Activated CD4-positive, alpha-beta T cell treated with anti-CD3 and anti-CD28 coated beads, Interleukin-2, Interleukin-6, amounts not matched to agents 100 ng/mL and 50 ng/mL, durations not matched to agents 16 hours and 8 hours (primary cell): ENCODE measurements at regions not wholly inside any gene's neighbourhood (a gene's known extent, or its start where the extent isn't known, plus 50 kb on each side); places are given as distances from the start of the nearest gene placed in this dataset.
A peak's percentile ranks its signal among the peaks of the same experiment; 100 is the strongest.

Experiments
- DNase-seq: peaks from one replicate; pipeline ENCODE4 v3.0.0-alpha.2; 2020

- DNase-seq: no peak
Observed at GRCh38 chr1:34518146-34518699, 236.6 kb upstream of the GJB5 start.

GRCh38 chr1:34520111-34520510 is 234.7 kb upstream of the GJB5 start:
- DNase-seq: no peak

GRCh38 chr1:34524783-34525182 is 230.1 kb upstream of the GJB5 start:
- DNase-seq: no peak

- no peak for DNase-seq
Observed at GRCh38 chr1:34529935-34530859, 224.7 kb upstream of the GJB5 start.

- no peak for DNase-seq
Observed at GRCh38 chr1:34532113-34532512, 222.7 kb upstream of the GJB5 start.

- DNase-seq: no peak
Observed at GRCh38 chr1:34538481-34538880, 216.4 kb upstream of the GJB5 start.

GRCh38 chr1:34547046-34547674 is 207.7 kb upstream of the GJB5 start:
- DNase-seq: no peak

- peak; percentile 24 for DNase-seq
Observed at GRCh38 chr1:34549199-34549598, 205.6 kb upstream of the GJB5 start.

GRCh38 chr1:34578306-34578705 is 176.5 kb upstream of the GJB5 start:
- DNase-seq: no peak

GRCh38 chr1:34582356-34582755 is 172.5 kb upstream of the GJB5 start:
- DNase-seq: no peak

- no peak for DNase-seq
Observed at GRCh38 chr1:34587761-34588160, 167.1 kb upstream of the GJB5 start.

- no peak for DNase-seq
Observed at GRCh38 chr1:34590211-34590623, 164.6 kb upstream of the GJB5 start.

GRCh38 chr1:34591751-34592629 is 162.9 kb upstream of the GJB5 start:
- no peak for DNase-seq

GRCh38 chr1:34597877-34598514 is 156.9 kb upstream of the GJB5 start:
- DNase-seq: peak; percentile 77

- no peak for DNase-seq
Observed at GRCh38 chr1:34602907-34603306, 151.9 kb upstream of the GJB5 start.

GRCh38 chr1:34603594-34603993 is 151.3 kb upstream of the GJB5 start:
- DNase-seq: no peak

GRCh38 chr1:34606504-34606903 is 148.3 kb upstream of the GJB5 start:
- no peak for DNase-seq

GRCh38 chr1:34610063-34610462 is 144.8 kb upstream of the GJB5 start:
- no peak for DNase-seq

- no peak for DNase-seq
Observed at GRCh38 chr1:34611571-34611970, 143.3 kb upstream of the GJB5 start.

GRCh38 chr1:34612091-34612827 is 142.6 kb upstream of the GJB5 start:
- no peak for DNase-seq

GRCh38 chr1:34617321-34618118 is 137.3 kb upstream of the GJB5 start:
- no peak for DNase-seq
